ENCODE measurements at regions not wholly inside any gene's neighbourhood (a gene's known extent, or its start where the extent isn't known, plus 50 kb on each side); places are given as distances from the start of the nearest gene placed in this dataset.
"Not testable (repeated sequence)": the region's sequence is repeated elsewhere in the genome, so short reads cannot be mapped to it uniquely, and the experiment has no call there.

- not testable (repeated sequence) for H3K27me3 Mint-ChIP-seq; H3K36me3 Mint-ChIP-seq (ENCODE audit: low read depth); H3K27ac Mint-ChIP-seq; H3K4me1 Mint-ChIP-seq (ENCODE audit: low read depth); H3K4me3 Mint-ChIP-seq; H3K9me3 Mint-ChIP-seq
Measured at GRCh38 chr3:75301050-75301449, 363.1 kb upstream of the FRG2C start.

- Mint-ChIP-seq H3K27me3 (peaks cover 3% of the 10 kb centered on the region), H3K9me3 (no peaks in the 10 kb centered on the region), H3K27ac (no peak overlapping the region), H3K4me3 (no peak overlapping the region), H3K36me3 (ENCODE audit: low read depth) (no peaks in the 10 kb centered on the region), H3K4me1 (ENCODE audit: low read depth) (no peaks in the 10 kb centered on the region)
Measured at GRCh38 chr3:75303741-75304140, 360.4 kb upstream of the FRG2C start.

- Mint-ChIP-seq H3K4me3 (no peak overlapping the region), H3K4me1 (ENCODE audit: low read depth) (no peaks in the 10 kb centered on the region), H3K27ac (no peak overlapping the region), H3K27me3 (peaks cover 3% of the 10 kb centered on the region), H3K36me3 (ENCODE audit: low read depth) (no peaks in the 10 kb centered on the region), H3K9me3 (no peaks in the 10 kb centered on the region)
Measured at GRCh38 chr3:75305901-75306300, 358.2 kb upstream of the FRG2C start.

GRCh38 chr3:75311306-75311705 lies 352.8 kb upstream of the FRG2C start:
- not testable (repeated sequence) for H3K27ac Mint-ChIP-seq; H3K4me3 Mint-ChIP-seq; H3K36me3 Mint-ChIP-seq (ENCODE audit: low read depth); H3K9me3 Mint-ChIP-seq; H3K27me3 Mint-ChIP-seq; H3K4me1 Mint-ChIP-seq (ENCODE audit: low read depth)

- H3K27me3 Mint-ChIP-seq; H3K9me3 Mint-ChIP-seq; H3K4me3 Mint-ChIP-seq; H3K27ac Mint-ChIP-seq; H3K36me3 Mint-ChIP-seq (ENCODE audit: low read depth); H3K4me1 Mint-ChIP-seq (ENCODE audit: low read depth): not testable (repeated sequence)
Measured at GRCh38 chr3:75312469-75312868, 351.7 kb upstream of the FRG2C start.

- not testable (repeated sequence) for H3K27ac Mint-ChIP-seq; H3K4me1 Mint-ChIP-seq (ENCODE audit: low read depth); H3K9me3 Mint-ChIP-seq; H3K4me3 Mint-ChIP-seq; H3K36me3 Mint-ChIP-seq (ENCODE audit: low read depth); H3K27me3 Mint-ChIP-seq
Measured at GRCh38 chr3:75319776-75320175, 344.4 kb upstream of the FRG2C start.

GRCh38 chr3:75320369-75320768 lies 343.8 kb upstream of the FRG2C start:
- Mint-ChIP-seq H3K9me3 (no peaks in the 10 kb centered on the region), H3K4me1 (ENCODE audit: low read depth) (no peaks in the 10 kb centered on the region), H3K4me3 (no peak overlapping the region), H3K36me3 (ENCODE audit: low read depth) (no peaks in the 10 kb centered on the region), H3K27ac (no peak overlapping the region), H3K27me3 (peaks cover 4% of the 10 kb centered on the region)

GRCh38 chr3:75321060-75321459 lies 343.1 kb upstream of the FRG2C start:
- Mint-ChIP-seq H3K36me3 (ENCODE audit: low read depth) (no peaks in the 10 kb centered on the region), H3K27me3 (peaks cover 4% of the 10 kb centered on the region), H3K4me3 (no peak overlapping the region), H3K4me1 (ENCODE audit: low read depth) (no peaks in the 10 kb centered on the region), H3K27ac (no peak overlapping the region), H3K9me3 (no peaks in the 10 kb centered on the region)

- not testable (repeated sequence) for H3K36me3 Mint-ChIP-seq (ENCODE audit: low read depth); H3K27ac Mint-ChIP-seq; H3K27me3 Mint-ChIP-seq; H3K4me3 Mint-ChIP-seq; H3K4me1 Mint-ChIP-seq (ENCODE audit: low read depth); H3K9me3 Mint-ChIP-seq
Measured at GRCh38 chr3:75323936-75324335, 340.2 kb upstream of the FRG2C start.

- H3K4me1 Mint-ChIP-seq (ENCODE audit: low read depth), result no peaks in the 10 kb centered on the region
- H3K27me3 Mint-ChIP-seq, result peaks cover 4% of the 10 kb centered on the region
- H3K4me3 Mint-ChIP-seq, result no peak overlapping the region
- no peaks in the 10 kb centered on the region for H3K36me3 Mint-ChIP-seq (ENCODE audit: low read depth)
- H3K9me3 Mint-ChIP-seq, result no peaks in the 10 kb centered on the region
- no peak overlapping the region for H3K27ac Mint-ChIP-seq
Measured at GRCh38 chr3:75325716-75326115, 338.4 kb upstream of the FRG2C start.

GRCh38 chr3:75327453-75327852 lies 336.7 kb upstream of the FRG2C start:
- Mint-ChIP-seq H3K27ac (no peak overlapping the region), H3K27me3 (peaks cover 4% of the 10 kb centered on the region), H3K36me3 (ENCODE audit: low read depth) (no peaks in the 10 kb centered on the region), H3K9me3 (no peaks in the 10 kb centered on the region), H3K4me3 (no peak overlapping the region), H3K4me1 (ENCODE audit: low read depth) (no peaks in the 10 kb centered on the region)

- no peaks in the 10 kb centered on the region for H3K9me3 Mint-ChIP-seq
- H3K27ac Mint-ChIP-seq, result no peak overlapping the region
- no peaks in the 10 kb centered on the region for H3K36me3 Mint-ChIP-seq (ENCODE audit: low read depth)
- H3K4me1 Mint-ChIP-seq (ENCODE audit: low read depth), result no peaks in the 10 kb centered on the region
- H3K27me3 Mint-ChIP-seq, result no peaks in the 10 kb centered on the region
- no peak overlapping the region for H3K4me3 Mint-ChIP-seq
Measured at GRCh38 chr3:75329476-75330097, 334.5 kb upstream of the FRG2C start.

GRCh38 chr3:75330446-75330845 lies 333.7 kb upstream of the FRG2C start:
- not testable (repeated sequence) for H3K4me1 Mint-ChIP-seq (ENCODE audit: low read depth); H3K4me3 Mint-ChIP-seq; H3K27me3 Mint-ChIP-seq; H3K36me3 Mint-ChIP-seq (ENCODE audit: low read depth); H3K27ac Mint-ChIP-seq; H3K9me3 Mint-ChIP-seq

- H3K36me3 Mint-ChIP-seq (ENCODE audit: low read depth); H3K27ac Mint-ChIP-seq; H3K4me3 Mint-ChIP-seq; H3K9me3 Mint-ChIP-seq; H3K4me1 Mint-ChIP-seq (ENCODE audit: low read depth); H3K27me3 Mint-ChIP-seq: not testable (repeated sequence)
Measured at GRCh38 chr3:75332090-75332489, 332.0 kb upstream of the FRG2C start.

GRCh38 chr3:75332794-75333193 lies 331.3 kb upstream of the FRG2C start:
- H3K27ac Mint-ChIP-seq, result no peak overlapping the region
- H3K36me3 Mint-ChIP-seq (ENCODE audit: low read depth), result no peaks in the 10 kb centered on the region
- no peaks in the 10 kb centered on the region for H3K9me3 Mint-ChIP-seq
- no peaks in the 10 kb centered on the region for H3K27me3 Mint-ChIP-seq
- H3K4me1 Mint-ChIP-seq (ENCODE audit: low read depth), result no peaks in the 10 kb centered on the region
- H3K4me3 Mint-ChIP-seq, result no peak overlapping the region

- Mint-ChIP-seq H3K27me3 (no peaks in the 10 kb centered on the region), H3K36me3 (ENCODE audit: low read depth) (no peaks in the 10 kb centered on the region), H3K9me3 (no peaks in the 10 kb centered on the region), H3K4me1 (ENCODE audit: low read depth) (no peaks in the 10 kb centered on the region), H3K27ac (no peak overlapping the region), H3K4me3 (no peak overlapping the region)
Measured at GRCh38 chr3:75334299-75334698, 329.8 kb upstream of the FRG2C start.
